ENCODE measurements at regions not wholly inside any gene's neighbourhood (a gene's known extent, or its start where the extent isn't known, plus 50 kb on each side); places are given as distances from the start of the nearest gene placed in this dataset.
A peak's percentile ranks its signal among the peaks of the same experiment; 100 is the strongest.

DNA sequence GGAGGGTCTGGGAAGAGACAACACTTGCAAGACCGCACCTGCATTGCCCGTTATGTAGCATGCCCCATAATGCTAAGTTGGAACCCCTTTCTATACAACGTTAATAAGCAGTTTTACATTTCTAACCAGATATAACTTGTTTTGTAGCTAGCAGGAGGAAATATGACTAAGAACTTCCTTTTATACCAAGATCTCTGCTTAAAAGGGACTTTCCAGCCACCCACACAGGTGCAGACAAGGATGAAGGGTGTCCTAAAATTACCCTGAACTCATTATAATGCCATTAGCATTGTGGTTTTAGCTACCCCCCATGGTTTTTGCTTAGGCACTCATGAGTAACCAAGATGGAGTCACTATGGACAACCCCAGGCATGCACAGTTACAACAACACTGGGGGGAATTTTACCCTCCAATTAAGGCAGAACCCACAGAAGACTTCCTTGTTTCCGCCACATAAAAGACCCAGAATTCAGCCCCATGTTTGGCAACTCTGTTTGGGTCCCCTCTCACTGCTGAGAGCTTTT lies 362.8 kb downstream of the CBLN2 start:
- no peak for DNase-seq (ENCODE audit: low read depth, low spot score)

DNA sequence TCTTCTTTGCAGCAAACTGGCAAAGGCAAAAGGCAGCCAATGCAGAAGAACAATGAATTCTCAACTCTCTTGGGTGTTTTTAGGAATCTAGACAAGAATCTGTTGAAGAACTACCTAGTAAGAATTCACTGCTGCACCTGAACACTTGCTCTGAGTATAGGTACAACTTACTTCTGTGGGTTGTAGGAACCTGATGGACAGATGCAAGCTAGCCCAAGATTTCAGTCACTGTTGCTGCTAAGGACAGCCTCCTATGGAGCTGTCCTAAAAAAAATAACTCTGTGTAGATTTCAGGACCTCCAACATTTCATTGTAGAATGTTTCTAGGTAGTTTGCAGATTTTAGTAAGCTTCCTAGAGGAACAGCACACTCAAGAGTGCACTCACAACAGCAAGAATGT lies 363.5 kb downstream of the CBLN2 start:
- DNase-seq (ENCODE audit: low read depth, low spot score): no peak

DNA sequence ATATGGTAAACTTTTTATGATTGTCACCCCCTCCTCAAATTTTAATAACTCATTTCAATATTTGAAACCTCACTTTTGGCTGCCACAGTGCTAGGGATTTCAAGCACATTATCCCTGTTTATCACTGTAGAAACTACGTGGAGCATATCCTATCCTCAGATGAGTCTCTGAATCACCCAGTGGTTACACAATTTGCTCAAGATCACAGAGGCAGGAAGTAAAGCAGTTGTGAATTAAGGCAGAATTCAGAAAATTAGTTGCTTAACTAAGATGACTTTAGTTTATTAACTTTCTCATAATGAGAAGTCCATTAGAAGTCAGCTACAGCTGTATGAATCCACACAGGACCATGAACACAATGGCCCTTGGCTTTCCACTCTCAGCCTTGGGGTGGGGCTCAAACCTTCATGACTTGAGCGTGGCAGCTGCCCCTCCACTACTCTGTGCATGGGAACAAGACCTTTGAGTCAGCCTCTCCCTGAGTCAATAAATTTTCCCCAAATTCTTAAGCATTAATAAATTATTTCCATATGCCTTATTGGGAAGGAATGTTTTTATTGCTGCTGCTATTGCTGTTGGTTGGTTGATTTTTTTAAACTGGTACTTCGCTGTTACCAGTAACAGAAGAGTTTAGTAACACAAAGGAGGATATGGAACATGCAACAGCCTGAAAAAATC lies 369.0 kb downstream of the CBLN2 start:
- DNase-seq (ENCODE audit: low read depth, low spot score): no peak

DNA sequence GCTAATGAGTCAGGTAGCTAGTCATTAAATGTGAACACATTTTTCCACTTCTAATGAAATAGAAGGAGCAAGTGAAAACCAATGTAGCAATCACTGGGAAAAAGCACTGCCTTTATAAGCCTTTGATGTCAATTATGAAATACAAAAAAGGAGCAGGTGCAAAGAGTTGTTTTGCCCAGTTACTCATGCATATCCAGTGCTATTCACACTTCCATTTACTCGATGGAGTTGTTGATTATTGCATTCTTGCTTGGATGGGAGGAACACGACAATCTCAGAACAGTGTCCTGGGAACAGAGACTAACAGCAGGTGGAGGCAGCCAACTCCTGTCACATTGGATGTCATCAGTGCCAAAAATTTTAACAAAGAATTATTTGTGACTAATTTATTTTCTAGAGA lies 372.5 kb downstream of the CBLN2 start:
- DNase-seq (ENCODE audit: low read depth, low spot score): no peak

- DNase-seq (ENCODE audit: low read depth, low spot score): no peak
These were observed 382.5 kb downstream of the CBLN2 start for GRCh38 chr18:72161691-72162090.

- DNase-seq (ENCODE audit: low read depth, low spot score): no peak
These were observed 383.4 kb downstream of the CBLN2 start for GRCh38 chr18:72160510-72161445.

- DNase-seq (ENCODE audit: low read depth, low spot score): no peak
These were observed 388.8 kb downstream of the CBLN2 start for GRCh38 chr18:72155327-72155726.

- no peak for DNase-seq (ENCODE audit: low read depth, low spot score)
These were observed 389.2 kb downstream of the CBLN2 start for GRCh38 chr18:72154926-72155325.

- no peak for DNase-seq (ENCODE audit: low read depth, low spot score)
These were observed 391.2 kb downstream of the CBLN2 start for GRCh38 chr18:72152935-72153334.

DNA sequence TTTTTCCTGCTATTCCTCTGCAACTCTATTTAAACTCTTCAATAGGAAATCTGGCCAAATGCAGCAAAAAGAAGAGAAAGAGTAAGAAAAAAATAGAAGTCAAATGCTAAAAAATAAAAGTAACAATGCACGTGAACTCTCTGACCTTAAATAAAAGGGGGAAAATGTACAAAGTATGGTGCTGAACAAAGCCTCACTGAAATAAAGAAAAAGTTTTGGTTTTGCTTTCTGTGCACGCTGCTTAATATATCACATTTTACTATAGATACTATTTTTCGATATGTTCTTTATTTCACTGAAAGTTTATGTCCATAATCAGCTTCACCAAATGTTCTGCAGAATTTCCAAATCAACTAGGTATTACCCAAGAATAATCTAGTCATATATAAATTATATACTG lies 396.3 kb downstream of the CBLN2 start:
- no peak for DNase-seq (ENCODE audit: low read depth, low spot score)

DNA sequence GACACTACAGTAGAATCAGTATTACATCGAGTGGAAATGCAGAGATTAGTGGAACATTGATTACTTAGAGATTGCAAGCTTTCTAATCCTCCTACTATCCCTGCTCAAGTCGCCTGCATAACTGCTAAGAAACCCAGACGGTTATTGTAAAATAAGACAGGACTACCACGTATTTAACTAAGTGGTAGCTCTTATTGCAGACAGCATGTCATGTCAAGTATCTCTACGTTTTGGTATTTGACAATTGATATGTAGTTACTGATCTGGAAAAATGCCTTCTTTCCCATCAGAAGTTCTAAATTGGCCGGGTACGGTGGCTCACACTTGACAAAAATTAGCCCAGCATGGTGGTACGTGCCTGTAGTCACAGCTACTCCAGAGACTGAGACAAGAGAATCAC lies 404.1 kb downstream of the CBLN2 start:
- DNase-seq (ENCODE audit: low read depth, low spot score): no peak

- DNase-seq (ENCODE audit: low read depth, low spot score): no peak
These were observed 415.5 kb downstream of the CBLN2 start for GRCh38 chr18:72128649-72129048.

DNA sequence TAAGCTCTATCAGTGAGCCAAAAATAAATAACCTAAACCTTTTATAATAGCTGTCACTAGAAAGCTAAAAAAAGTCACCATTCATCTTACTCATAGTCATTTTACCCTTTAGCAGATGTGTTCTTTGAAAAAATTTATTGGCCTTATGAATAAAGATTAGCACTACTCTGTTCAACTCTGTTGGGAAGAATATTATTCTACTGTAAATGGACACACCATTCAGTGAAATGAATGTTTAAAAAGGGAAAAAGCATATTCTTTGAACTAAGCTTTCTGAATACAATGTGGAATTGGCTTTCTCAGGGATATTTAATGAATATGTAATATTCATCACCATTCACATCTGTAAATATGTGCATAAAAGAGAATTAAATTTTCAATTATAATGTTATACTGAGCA lies 422.0 kb downstream of the CBLN2 start:
- no peak for DNase-seq (ENCODE audit: low read depth, low spot score)

DNA sequence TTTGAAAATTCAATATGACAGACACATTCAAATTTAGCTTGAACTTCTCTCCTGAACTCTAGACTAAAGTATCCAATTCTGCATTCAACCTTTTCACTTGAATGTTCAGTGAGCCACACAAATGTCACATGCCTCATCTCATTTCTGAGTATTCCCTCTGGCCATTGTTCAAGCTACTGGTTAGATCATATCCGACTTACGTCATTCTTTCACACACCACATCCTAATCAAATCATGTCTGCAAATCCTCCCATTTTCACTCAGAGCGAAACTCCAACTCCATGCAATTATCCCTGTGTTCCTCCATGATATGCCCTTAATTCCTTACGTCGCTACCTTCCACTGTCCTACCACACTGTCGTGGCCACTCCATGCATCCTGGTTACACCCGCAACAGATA lies 425.1 kb downstream of the CBLN2 start:
- no peak for DNase-seq (ENCODE audit: low read depth, low spot score)

DNA sequence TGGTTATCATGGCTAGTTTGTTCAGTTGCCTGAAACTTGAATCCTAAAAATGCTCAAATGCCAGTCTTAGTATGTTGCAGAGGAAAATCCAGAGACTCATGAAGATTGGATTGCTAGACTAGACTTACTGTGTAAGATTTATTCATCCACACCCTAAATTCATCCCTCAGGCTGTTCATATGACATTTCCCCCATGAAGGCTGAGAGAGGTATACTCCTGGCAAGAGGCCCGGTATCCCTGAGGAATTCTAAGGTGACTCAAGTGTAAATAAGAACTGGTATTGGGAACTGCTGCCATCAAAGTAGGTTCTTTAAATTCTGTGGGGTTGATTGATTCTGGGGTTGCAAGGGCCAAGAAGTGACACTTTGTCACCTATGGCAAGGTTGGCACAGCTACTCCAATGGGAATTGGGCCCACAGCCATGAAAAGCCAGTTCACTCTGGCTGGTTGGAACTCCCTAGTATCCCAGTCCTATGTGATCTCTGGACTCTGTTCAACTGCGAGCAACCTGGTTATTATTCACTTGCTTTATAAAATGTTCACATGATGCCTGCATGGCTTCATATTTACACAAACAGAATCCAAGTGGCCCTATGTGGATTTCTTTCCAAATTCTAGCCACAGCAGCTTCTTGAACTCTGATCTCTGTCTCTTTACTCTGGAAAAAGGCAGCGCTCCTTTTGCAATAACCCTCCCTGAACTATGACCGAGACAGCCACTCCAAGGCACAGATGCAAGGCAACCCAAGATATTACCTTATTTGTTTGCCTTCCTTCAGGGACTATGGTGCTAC lies 429.1 kb downstream of the CBLN2 start:
- DNase-seq (ENCODE audit: low read depth, low spot score): no peak

- DNase-seq (ENCODE audit: low read depth, low spot score): peak; percentile 42
These were observed 436.3 kb downstream of the CBLN2 start for GRCh38 chr18:72107647-72108383.

DNA sequence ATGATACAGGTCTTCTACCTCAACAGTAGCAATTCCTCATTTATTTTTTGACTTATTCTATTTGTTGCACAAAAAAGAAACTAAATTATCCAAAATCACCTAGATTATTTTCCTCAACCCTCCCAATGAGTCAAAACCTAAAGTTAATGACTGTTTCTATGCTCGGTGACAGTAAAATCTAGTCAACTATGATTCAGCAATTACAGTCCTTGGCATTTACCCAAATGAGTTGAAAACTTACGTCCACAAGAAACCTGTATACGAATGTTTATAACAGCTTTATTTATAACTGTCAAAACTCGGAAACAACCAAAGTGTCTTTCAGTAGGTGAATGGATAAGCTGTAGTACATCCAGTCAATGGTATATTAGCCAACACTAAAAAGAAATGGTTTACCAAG lies 439.3 kb downstream of the CBLN2 start:
- DNase-seq (ENCODE audit: low read depth, low spot score): no peak

DNA sequence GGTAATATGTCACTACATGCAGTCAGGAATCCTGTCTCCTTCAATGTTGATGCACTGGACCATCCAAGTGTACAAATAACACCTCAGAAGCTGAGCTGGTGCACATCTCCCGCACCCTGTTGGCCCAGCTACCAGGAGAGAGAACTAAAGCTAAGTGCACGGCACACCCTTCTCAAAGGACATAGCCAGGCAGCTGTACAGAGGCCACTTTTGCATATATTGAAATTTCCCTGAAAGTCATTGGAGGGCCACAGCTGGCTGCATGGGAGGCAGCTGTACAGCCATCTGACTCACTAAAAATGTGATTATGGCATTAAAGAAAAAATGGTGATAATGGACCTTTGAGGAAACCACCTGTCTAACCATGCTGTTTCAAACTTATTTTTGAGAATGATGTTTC lies 441.7 kb downstream of the CBLN2 start:
- no peak for DNase-seq (ENCODE audit: low read depth, low spot score)

DNA sequence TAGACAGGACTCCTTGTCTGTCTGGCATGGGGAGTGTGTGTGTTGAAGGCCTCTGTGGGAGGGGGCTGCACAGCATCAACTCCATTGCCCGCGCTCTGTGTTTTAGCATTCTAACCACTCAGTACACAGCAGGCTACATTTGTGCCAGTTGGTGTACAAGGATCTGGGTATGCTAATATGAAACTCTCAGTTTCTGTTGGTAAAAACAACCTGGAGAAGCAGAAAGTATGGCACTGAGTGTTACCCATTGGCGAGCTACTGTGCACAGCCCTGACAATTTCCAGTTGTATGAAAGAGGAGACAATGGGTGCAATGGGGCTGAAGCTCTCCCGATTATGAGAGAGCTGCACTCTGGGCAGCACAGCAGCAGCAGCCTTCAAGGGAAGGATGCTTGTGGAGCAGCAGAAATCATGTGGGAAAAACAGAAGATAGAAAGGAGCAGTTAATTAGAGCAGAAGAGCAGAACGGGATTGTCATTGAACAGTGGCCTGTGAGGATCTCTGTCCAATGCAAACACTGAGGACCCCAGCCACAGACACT lies 443.6 kb downstream of the CBLN2 start:
- DNase-seq (ENCODE audit: low read depth, low spot score): no peak

GRCh38 chr18:72091369-72091768 lies 452.8 kb downstream of the CBLN2 start:
- DNase-seq (ENCODE audit: low read depth, low spot score): peak; percentile 20

DNA sequence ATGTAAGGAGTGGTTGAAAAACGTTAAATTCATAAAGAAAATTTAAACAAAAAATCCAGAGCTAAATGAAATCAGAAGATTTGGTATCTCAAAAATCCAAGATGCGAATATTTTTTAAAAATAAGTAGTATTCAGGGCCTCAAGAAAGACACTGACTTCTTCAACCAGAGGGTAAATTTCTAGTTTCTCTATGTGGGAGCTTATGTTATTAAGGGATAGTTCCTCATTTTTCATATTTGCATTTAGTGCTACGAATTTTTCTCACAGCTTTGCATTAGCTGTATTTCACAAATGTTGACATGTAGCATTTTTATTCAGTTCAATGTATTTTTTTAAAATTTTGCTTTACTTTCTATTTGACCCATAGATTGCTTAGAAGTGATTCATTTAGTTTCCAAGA lies 454.7 kb downstream of the CBLN2 start:
- no peak for DNase-seq (ENCODE audit: low read depth, low spot score)

All from iPS DF 19.7 (cell line).